ENCODE measurements at regions not wholly inside any gene's neighbourhood (a gene's known extent, or its start where the extent isn't known, plus 50 kb on each side); places are given as distances from the start of the nearest gene placed in this dataset.

- no peak for FAIRE-seq
- no peak for TF ChIP-seq POLR2A (IDR thresholded peaks at IDR 0.05; ENCODE audit: low read depth, low read length)
- no peak for DNase-seq (ENCODE audit: insufficient read length, low spot score)
Measured at GRCh38 chr18:26763446-26764110, 101.9 kb downstream of the AQP4 start.

- TF ChIP-seq POLR2A (IDR thresholded peaks at IDR 0.05; ENCODE audit: low read depth, low read length) = no peak
- FAIRE-seq (no peak), DNase-seq (ENCODE audit: insufficient read length, low spot score) (no peak)
Measured at GRCh38 chr18:26757263-26758019, 108.1 kb downstream of the AQP4 start.

- no peak for FAIRE-seq
- no peak for TF ChIP-seq POLR2A (IDR thresholded peaks at IDR 0.05; ENCODE audit: low read depth, low read length)
- DNase-seq (ENCODE audit: insufficient read length, low spot score) = no peak
Measured at GRCh38 chr18:26756556-26756955, 109.0 kb downstream of the AQP4 start.

DNA sequence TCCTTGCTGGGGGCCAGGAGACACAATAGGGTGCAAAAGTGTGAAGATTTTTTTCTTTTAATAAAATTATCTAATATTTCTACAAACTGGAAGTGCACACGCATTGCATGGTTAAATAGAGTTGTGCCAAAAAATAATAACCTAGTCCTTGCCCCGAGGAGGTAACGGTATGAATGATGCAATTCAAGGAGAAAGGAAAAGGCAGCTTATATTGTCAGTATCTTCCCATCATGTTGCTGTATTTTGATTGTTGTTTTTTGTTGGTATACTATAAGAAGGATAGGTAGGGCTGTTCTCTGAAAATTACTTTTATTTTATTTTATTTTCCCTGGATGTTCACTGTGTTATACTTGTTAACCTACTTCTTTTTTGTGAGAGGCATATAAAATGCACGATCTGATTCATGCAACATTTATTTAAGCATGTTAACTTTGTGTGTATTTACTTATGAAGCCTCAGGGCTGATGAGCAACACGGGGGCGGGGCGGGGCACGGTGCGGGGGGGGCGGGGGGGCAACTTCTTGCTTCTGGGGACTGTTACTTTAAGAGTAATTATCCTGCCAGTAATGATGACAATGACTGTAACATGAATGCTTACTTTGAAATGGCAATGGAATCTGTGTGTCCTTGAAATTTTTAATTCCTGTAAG, 118.6 kb downstream of the AQP4 start:
- no peak for TF ChIP-seq POLR2A (IDR thresholded peaks at IDR 0.05; ENCODE audit: low read depth, low read length)
- FAIRE-seq (no peak), DNase-seq (ENCODE audit: insufficient read length, low spot score) (no peak)

- DNase-seq (ENCODE audit: insufficient read length, low spot score) (no peak), FAIRE-seq (no peak)
- TF ChIP-seq POLR2A (IDR thresholded peaks at IDR 0.05; ENCODE audit: low read depth, low read length) = no peak
Measured at GRCh38 chr18:26746398-26746797, 119.1 kb downstream of the AQP4 start.

GRCh38 chr18:26745288-26746181, 120.0 kb downstream of the AQP4 start:
- DNase-seq (ENCODE audit: insufficient read length, low spot score) (no peak), FAIRE-seq (no peak)
- TF ChIP-seq POLR2A (IDR thresholded peaks at IDR 0.05; ENCODE audit: low read depth, low read length) = no peak

GRCh38 chr18:26741758-26742157, 123.7 kb downstream of the AQP4 start:
- no peak for TF ChIP-seq POLR2A (IDR thresholded peaks at IDR 0.05; ENCODE audit: low read depth, low read length)

DNA sequence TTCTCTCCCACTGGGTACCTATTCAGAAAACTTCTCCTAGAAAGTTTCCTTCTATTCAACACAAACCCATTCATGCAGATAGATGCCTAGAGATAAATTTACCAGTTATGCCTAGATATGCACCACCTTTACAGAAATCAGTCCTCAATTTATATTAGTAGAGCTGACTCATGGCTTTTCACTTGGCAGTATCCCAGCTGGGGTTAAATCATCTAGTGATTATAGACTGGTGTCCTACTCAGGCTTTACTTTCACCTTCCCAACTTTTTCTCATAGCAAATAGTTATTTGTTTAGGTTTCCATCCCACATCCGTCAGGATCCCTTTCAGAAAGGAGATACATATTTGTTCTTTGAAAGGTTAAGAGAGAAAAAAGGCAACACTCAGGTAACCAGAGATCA, 124.5 kb downstream of the AQP4 start:
- FAIRE-seq (no peak), DNase-seq (ENCODE audit: insufficient read length, low spot score) (no peak)
- no peak for TF ChIP-seq POLR2A (IDR thresholded peaks at IDR 0.05; ENCODE audit: low read depth, low read length)

More at GRCh38 chr18:26741758-26742157, 123.7 kb downstream of the AQP4 start:
- FAIRE-seq (no peak), DNase-seq (ENCODE audit: insufficient read length, low spot score) (no peak)

DNA sequence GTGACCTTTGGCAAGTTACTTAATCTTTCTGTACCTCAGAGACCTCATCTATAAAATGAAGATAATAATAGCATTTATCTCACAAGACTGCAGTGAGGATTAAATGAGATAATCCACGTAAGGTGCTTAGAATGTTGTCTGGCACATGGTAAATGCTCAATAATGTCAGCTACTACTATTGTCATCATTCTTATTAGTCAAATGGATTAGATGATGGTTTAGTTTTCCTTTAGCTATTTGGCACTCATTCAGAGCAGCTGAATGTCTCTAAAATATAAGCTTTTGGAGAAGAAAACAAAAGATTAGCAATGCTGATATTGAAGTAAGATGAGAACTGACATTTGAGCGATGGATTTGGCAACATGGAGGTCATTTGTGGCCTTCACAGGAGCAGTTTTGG, 125.1 kb downstream of the AQP4 start:
- FAIRE-seq (no peak), DNase-seq (ENCODE audit: insufficient read length, low spot score) (no peak)
- TF ChIP-seq POLR2A (IDR thresholded peaks at IDR 0.05; ENCODE audit: low read depth, low read length) = no peak

- FAIRE-seq (no peak), DNase-seq (ENCODE audit: insufficient read length, low spot score) (no peak)
- TF ChIP-seq POLR2A (IDR thresholded peaks at IDR 0.05; ENCODE audit: low read depth, low read length) = no peak
Measured at GRCh38 chr18:26738706-26739105, 126.8 kb downstream of the AQP4 start.

DNA sequence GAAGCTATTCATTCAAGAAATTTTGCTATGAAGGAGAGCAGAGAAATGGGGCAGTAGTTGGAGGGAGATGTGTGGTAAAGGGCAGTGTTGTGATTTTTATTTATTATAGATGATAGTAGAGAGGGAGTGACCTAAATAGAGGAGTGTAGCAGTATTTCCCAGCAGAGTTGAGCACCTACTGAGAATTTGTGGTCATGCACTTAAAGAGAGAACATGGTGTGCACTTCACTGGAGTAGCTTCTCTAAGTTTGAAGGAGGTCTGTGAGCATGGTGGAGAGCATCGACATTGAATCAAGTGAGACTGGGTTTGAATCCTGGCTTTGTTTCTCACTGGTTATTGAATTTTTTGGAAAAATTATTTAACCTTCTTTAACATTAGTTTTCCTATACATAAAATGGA, 129.2 kb downstream of the AQP4 start:
- TF ChIP-seq POLR2A (IDR thresholded peaks at IDR 0.05; ENCODE audit: low read depth, low read length) = no peak
- DNase-seq (ENCODE audit: insufficient read length, low spot score) = no peak
- no peak for FAIRE-seq

- no peak for TF ChIP-seq POLR2A (IDR thresholded peaks at IDR 0.05; ENCODE audit: low read depth, low read length)
- DNase-seq (ENCODE audit: insufficient read length, low spot score) = no peak
- FAIRE-seq = no peak
Measured at GRCh38 chr18:26734760-26735159, 130.7 kb downstream of the AQP4 start.

DNA sequence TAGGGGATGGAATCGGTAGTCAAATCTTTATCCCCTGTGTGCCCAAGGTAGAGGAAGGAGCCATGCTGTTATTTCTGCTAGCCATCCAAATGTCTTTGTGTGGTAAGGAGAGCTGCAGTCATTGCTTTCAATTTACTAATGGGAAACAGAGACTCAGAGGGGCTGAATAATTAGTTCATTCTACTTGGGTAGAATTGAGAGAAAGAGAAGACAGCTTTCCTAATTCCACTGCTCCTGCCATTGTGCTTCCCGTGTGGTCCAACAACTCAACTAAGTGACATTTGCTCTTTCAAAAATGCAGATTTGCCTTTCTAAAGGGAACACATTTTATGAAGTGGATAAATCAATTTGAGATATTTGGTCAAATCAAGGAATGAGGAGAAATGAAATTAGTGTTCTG, 136.1 kb downstream of the AQP4 start:
- TF ChIP-seq POLR2A (IDR thresholded peaks at IDR 0.05; ENCODE audit: low read depth, low read length) = no peak
- FAIRE-seq (no peak), DNase-seq (ENCODE audit: insufficient read length, low spot score) (no peak)

DNA sequence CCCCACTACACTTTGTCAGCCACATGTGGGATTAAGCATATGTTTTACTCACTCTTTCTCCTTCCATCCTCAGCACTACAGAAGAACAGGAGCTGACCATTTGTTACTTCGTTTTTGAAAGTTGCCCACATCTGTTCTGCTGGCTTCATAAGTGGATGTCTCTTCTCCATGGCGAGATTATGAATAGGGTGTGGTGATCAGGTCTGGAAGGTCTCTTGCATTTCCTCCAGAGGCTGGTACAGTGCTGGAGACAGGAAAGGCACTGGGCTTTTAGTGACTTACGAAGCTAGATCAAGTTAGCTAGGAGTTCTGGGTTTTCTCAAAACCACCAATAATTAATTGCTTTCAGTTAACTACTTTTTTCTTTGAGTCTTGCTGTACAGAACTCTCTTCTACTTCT, 136.5 kb downstream of the AQP4 start:
- FAIRE-seq (no peak), DNase-seq (ENCODE audit: insufficient read length, low spot score) (no peak)
- no peak for TF ChIP-seq POLR2A (IDR thresholded peaks at IDR 0.05; ENCODE audit: low read depth, low read length)

Data from H54 (cell line).